ENCODE measurements at regions not wholly inside any gene's neighbourhood (a gene's known extent, or its start where the extent isn't known, plus 50 kb on each side); places are given as distances from the start of the nearest gene placed in this dataset.

- DNase-seq (ENCODE audit: low read depth), result no peak
- POLR2A ChIA-PET, result no interaction called here
- no peak for TF ChIP-seq CTCF (IDR thresholded peaks at IDR 0.05; ENCODE audit: insufficient read depth, low read depth, low read length)
- Histone ChIP-seq H3K4me3 (ENCODE audit: low read depth, low read length) (no peak overlapping the region), H3K27me3 (ENCODE audit: control insufficient read depth, insufficient read depth, low read length) (no peaks in the 10 kb centered on the region), H3K36me3 (ENCODE audit: control insufficient read depth, insufficient read depth, low read length) (no peaks in the 10 kb centered on the region)
- CTCF ChIA-PET, result no interaction called here
Measured at GRCh38 chr4:81628489-81628888, 156.8 kb upstream of the RASGEF1B start.

GRCh38 chr4:81627590-81627989 is 155.9 kb upstream of the RASGEF1B start:
- DNase-seq (ENCODE audit: low read depth), result no peak

GRCh38 chr4:81626851-81627250 is 155.1 kb upstream of the RASGEF1B start:
- H3K4me3 ChIP-seq (ENCODE audit: low read depth, low read length), result no peak overlapping the region
- H3K36me3 ChIP-seq (ENCODE audit: control insufficient read depth, insufficient read depth, low read length), result no peaks in the 10 kb centered on the region
- TF ChIP-seq CTCF (IDR thresholded peaks at IDR 0.05; ENCODE audit: insufficient read depth, low read depth, low read length), result no peak
- DNase-seq (ENCODE audit: low read depth), result no peak
- no peaks in the 10 kb centered on the region for H3K27me3 ChIP-seq (ENCODE audit: control insufficient read depth, insufficient read depth, low read length)
- CTCF ChIA-PET, result no interaction called here
- POLR2A ChIA-PET, result no interaction called here

More at GRCh38 chr4:81627590-81627989, 155.9 kb upstream of the RASGEF1B start:
- CTCF ChIA-PET, result no interaction called here
- H3K36me3 ChIP-seq (ENCODE audit: control insufficient read depth, insufficient read depth, low read length), result no peaks in the 10 kb centered on the region
- no peak overlapping the region for H3K4me3 ChIP-seq (ENCODE audit: low read depth, low read length)
- POLR2A ChIA-PET, result no interaction called here
- no peak for TF ChIP-seq CTCF (IDR thresholded peaks at IDR 0.05; ENCODE audit: insufficient read depth, low read depth, low read length)
- H3K27me3 ChIP-seq (ENCODE audit: control insufficient read depth, insufficient read depth, low read length), result no peaks in the 10 kb centered on the region

- ChIA-PET CTCF (no interaction called here), POLR2A (no interaction called here)
Measured at GRCh38 chr4:81625422-81626417, 154.0 kb upstream of the RASGEF1B start.

More at GRCh38 chr4:81625422-81626417, 154.0 kb upstream of the RASGEF1B start:
- no peaks in the 10 kb centered on the region for H3K36me3 ChIP-seq (ENCODE audit: control insufficient read depth, insufficient read depth, low read length)
- no peak overlapping the region for H3K4me3 ChIP-seq (ENCODE audit: low read depth, low read length)
- no peak for TF ChIP-seq CTCF (IDR thresholded peaks at IDR 0.05; ENCODE audit: insufficient read depth, low read depth, low read length)
- no peaks in the 10 kb centered on the region for H3K27me3 ChIP-seq (ENCODE audit: control insufficient read depth, insufficient read depth, low read length)
- no peak for DNase-seq (ENCODE audit: low read depth)

Data from BJ (cell line).